Activated CD4-positive, alpha-beta T cell treated with anti-CD3 and anti-CD28 coated beads, Interleukin-2, amount 50 U/mL, for 4 hours (primary cell): ENCODE measurements at regions not wholly inside any gene's neighbourhood (a gene's known extent, or its start where the extent isn't known, plus 50 kb on each side); places are given as distances from the start of the nearest gene placed in this dataset.
"Not testable (repeated sequence)": the region's sequence is repeated elsewhere in the genome, so short reads cannot be mapped to it uniquely, and the experiment has no call there.

Experiments used
- DNase-seq, 2 experiments: peaks; one replicate each; pipeline ENCODE4 v3.0.0-alpha.2; 2020

DNA sequence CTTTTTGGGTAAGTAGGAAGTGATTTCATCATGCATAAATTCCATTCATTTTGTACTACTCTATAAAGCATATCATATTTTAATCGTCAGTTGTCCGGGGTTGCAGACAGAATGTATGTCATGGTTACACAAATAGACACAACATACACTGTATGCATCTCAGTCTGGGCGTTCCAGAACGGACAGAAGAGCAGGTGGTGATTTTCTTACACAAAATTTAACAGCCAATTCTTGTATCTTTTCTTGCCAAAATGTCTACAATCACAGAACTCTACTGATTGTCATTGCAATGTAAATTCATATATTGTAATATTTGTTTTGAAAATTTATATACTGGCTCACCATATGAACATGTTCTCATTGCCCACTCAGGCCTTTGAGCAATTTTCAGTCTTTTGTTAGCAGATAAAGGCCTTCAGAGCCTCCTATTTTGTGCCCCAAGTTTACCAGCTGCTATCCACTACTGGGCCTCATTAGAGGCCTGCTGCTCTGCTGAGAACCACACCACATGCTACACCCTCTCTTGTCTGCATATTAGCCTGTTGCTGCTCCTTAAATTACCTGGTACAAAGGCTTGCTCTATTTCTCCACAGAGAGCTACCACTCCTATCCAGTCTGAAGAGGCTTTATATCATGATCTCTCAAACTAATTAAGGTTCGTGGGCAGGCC lies 61.5 kb downstream of the PRDM13 start:
- no peak for DNase-seq

DNA sequence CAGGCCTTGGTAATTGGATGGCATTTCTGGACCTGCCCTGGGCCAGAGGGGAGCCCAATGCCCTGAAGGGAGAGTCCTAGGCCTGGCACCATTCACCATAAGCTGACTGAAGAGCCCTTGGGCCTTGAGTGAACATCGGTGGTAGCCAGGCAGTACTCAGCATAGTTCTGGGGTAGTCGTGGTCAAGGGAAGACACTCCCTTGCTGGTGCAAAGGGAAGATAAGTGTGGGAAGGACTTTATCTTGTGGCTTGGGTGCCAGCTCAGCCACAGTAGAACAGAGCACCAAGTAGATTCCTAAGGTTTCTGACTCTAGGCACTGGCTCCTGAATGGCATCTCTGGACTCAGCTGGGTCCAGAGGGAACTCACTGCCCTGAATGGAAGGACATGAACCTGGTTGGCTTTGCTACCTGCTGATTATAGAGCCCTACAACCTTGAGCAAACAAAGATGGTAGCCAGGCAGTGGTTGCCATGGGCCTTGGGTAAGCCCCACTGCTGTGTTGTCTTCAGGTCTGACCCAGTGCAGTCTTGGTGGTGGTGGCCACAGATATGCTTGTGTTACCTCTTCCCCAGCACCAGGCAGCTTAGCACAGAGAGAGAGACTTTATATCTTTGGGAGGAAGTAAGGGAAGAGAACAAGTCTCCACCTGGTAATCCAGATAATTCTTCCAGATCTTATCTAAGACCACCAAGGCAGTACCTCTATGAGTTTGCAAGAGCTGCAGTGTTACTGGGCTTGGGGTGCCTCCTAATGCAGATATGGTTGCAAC lies 83.5 kb downstream of the PRDM13 start:
- no peak for DNase-seq

DNA sequence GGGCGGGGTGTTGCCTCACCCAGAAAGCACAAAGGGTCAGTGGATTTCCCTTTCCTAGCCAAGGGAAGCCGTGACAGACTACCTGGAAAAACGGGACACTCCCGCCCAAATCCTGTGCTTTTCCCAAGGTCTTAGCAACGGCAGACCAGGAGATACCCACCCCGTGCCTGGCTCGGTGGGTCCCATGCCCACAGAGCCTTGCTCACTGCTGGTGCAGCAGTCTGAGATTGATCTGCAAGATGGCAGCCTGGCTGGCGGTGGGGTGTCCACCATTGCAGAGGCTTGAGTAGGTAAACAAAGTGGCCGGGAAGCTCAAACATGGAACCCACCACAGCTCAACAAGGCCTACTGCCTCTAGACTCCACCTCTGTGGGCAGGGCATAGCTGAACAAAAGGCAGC lies 95.7 kb downstream of the PRDM13 start:
- DNase-seq: not testable (repeated sequence)

DNA sequence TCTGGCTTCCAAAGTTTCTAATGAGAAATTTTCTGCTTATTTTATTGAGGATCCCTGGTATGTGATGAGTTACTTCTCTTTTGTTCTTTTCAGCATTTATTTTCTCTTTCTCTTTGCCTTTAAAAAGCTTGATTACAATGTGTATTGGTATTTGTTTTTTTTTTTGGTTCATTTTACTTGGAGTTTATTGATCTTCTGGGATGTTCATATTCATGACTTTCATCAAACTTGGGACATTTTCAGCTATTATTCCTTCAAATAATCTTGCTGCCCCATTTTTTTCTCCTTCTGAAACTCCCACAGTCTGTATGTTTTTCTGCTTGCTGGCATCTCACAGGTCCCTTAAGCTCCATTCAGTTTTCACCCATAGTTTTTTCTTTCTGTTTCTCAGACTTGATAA lies 102.4 kb downstream of the PRDM13 start:
- DNase-seq: no peak

DNA sequence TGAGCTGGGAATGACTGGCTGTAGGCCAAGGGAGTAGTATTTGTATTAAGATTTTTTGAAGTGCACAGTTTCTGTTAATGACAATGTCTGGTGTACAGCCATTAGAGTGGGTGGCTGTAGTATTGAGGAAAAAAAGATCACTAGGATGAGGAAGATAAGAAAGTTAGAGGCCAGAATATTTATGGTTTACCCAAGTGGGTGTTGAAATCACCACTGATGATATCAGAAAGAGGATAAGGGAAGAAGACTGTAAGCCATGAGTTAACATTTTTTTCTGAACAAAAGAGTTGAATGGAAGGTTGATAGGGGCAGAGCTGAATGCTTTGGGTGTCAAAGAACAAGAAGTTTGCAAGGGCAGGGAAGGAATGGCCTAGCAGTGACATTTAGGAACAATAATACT lies 104.7 kb downstream of the PRDM13 start:
- no peak for DNase-seq

DNA sequence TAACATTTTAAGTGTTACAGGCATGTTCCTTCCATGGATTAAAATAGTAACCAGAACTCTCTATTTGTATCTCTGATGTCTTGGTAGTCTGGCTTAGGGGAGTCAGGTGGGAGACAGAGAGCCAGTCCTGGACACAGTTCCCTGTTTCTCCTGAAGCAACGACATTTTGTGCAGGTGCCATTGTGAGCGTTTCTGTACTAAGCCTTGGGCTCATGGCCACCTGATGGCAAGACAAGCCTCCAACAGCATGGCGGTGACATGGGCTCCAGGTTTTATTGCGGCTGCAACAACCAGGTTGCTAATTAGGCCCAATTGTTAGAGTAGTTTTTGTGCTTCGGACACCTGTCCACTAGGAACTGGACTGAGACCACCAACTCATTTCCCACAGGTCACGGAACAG lies 105.3 kb downstream of the PRDM13 start:
- no peak for DNase-seq

DNA sequence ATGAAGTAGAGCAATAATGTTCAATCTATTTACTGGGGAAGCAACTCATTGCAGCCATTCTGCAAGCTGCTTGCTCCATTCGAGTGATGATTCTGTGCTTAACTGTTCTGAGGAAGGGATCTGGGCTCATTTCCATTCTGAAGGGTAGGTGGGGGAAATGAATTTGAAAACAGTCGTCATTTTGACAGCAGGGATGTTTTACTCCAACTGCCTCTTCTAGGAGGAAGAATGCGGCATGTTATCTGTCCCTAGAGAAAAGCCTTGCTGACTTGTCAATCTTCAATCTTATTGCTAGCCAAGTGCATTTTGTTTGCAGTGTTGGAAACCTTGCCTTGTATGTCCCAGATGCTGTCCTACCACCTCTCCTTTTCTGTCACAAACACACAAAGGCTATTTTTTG lies 105.9 kb downstream of the PRDM13 start:
- DNase-seq: no peak

DNA sequence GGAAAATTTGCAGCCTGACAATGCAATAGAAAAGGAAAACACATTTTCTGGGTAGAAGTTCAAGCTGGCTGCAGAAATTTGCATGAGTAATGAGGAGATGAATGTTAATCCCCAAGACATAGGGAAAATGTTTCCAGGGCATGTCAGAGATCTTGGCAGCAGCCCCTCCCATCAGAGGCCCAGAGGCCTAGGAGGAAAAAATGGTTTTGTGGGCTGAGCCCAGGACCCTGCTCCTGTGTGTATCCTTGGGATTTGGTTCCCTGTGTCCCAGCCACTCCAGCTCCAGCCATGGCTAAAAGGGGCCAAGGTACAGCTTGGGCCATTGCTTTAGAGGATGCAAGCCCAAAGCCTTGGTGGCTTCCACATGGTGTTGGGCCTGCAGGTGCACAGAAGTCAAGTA lies 115.4 kb downstream of the PRDM13 start:
- DNase-seq: not testable (repeated sequence)

DNA sequence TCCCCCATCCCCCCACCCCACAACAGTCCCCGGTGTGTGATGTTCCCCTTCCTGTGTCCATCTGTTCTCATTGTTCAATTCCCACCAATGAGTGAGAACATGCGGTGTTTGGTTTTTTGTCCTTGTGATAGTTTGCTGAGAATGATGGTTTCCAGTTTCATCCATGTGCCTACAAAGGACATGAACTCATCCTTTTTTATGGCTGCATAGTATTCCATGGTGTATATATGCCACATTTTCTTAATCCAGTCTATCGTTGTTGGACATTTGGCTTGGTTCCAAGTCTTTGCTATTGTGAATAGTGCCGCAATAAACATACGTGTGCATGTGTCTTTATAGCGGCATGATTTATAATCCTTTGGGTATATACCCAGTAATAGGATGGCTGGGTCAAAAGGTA lies 123.6 kb downstream of the PRDM13 start:
- DNase-seq: not testable (repeated sequence)

DNA sequence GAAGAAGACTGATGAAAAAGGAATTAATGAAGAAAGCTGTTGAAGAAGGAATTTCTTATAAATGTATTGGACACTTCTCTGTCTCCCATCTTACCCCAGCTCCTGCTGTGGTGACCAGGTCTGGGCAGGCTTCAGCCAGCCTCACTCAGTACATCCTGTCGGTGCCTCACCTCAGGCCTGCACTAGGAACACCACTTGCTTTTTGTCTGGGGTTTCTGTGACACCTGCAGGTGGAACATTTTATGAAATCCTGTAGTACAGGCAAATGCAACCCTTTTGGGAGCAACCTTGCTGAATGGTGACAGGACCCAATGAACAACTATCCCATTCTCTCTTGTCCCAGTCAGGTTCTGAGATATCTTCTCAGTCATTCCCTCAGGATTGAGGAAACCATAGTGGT lies 129.7 kb downstream of the PRDM13 start:
- DNase-seq: no peak

DNA sequence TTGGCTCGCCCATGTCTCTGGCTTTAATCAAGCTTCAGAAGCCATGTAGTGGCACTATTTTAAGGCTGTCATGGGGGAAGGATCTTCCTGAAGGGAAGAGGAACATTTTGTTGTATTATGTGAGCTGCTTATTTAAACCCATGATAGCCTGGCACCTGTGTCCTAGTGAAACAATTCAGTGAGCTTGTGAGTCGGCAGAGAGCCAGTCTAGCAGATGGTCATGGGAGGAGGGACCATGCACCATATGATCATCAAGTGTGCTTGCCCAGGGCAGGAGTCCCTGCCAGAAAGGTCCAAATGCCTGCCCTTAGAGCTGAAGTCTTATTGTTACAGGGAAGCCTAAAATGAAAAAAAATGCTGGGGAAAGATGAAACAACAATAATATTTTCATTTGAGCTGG lies 132.9 kb downstream of the PRDM13 start:
- no peak for DNase-seq

DNA sequence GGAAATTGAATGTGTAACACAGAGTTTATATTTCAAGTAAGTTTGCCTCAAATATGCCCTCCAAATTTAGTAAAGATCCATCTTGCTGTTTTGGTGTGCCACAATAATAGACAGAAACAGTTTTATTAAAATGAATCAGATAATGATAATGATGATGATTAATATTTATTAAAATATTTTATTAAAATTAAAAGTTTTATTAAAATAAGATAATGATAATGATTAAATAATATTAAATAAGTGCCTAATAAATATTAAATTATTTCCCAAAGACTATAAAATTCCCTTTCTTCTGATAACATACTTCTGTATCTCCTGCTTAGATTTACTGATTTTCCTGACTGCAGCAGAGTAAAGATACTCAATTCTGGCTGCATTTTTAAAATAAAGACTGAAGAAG lies 134.5 kb downstream of the PRDM13 start:
- DNase-seq: no peak

DNA sequence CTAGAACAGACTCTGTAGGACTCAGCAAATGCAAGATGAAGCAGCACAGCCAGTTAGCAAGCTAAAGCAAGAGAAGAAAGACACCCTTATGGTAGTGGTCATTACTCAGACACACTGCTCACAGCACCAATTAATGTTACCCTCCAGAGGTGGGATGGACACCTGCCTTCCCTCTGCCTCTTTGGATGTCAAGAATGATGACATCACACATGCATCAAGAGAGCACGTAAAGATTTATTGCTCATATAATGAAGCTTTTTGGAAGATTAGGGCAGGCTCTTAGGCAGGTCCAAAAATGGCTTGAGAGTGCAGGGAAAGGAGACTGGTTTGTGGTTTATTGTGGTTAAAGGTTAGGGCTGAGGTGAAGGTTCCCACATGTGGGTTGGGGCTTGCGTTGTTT lies 137.0 kb downstream of the PRDM13 start:
- no peak for DNase-seq

DNA sequence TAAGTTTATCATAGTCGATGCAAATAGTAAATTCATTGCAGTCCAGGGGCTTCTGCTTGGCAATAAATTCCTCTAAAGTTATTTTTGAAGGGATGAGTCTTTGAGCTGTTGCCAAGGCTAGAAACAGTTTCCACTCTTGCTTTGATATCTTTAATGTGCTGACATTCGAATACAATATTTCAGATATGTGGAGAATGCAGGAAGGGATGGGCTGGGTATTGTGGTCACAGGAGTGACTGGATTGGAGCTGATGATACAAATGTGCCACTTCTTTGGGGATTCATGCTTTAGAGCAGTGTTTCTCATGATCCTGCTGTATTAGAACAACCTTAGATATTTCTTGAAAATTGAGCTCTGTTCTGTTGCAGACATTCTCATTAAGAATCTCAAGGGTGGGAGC lies 139.0 kb downstream of the PRDM13 start:
- DNase-seq: no peak

DNA sequence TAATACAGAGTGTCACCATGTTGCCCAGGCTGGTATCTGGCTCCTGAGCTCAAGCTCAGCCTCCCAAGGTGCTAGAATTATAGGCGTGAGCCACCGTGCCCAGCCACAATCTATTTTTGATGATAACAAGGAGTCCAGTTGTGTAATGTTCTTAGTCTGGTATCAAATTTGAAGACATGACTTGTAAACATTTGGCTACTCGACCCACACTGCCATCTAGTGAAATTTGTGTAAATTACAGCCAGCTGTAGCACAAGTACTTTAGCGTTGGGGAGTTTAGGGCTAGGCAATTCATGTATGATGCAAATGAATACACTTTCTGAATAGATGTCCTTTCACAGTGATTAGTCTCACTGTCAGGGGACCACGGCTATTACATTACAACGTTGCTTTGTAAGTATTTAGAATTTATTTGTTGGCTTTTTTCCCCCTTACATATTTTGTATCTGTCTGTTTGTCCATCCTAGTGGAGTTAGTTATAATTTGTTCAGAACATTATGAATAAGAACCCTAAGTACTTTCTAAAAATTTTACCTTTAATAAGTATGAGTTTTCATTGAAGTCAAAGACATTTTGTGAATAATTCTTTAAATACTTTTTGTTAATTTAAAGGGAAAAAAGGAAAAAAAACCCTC lies 139.7 kb downstream of the PRDM13 start:
- DNase-seq: peak; percentile 30 to 42

DNA sequence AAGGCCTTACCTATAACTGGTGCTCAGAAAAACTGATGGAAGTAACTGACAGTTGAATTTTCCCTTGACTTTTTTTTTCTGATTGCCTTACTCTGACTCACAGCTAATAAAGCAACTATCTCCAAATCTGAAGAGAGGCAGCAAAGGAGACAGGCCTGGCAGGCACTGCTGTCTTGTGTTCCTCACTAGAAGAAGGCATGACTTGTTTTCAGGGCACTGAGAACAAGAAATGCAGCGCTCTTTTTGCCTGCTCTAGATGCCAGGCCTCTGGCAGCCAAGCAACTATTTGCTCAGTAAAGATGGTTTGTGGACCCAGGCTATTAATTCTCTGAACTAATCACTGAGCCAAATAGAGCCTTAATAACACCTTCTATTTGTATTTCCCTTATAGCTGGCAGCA lies 155.1 kb downstream of the PRDM13 start:
- no peak for DNase-seq

DNA sequence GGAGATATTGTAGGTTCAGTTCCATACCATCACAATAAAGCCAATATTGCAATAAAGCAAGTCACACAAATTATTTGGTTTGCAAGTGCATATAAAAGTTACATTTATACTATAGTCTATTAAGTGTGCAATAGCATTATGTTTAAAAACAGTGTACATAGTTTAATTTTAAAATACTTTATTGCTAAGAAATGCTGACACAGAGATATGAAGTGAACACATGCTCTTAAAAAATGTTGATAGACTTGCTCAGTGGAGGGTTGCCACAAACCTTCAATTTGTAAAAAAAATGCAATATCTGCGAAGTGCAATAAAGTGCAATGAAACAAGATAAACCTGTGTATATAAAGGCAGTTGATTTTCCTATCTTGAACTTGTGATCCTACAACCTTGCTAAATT lies 161.5 kb downstream of the PRDM13 start:
- no peak for DNase-seq

DNA sequence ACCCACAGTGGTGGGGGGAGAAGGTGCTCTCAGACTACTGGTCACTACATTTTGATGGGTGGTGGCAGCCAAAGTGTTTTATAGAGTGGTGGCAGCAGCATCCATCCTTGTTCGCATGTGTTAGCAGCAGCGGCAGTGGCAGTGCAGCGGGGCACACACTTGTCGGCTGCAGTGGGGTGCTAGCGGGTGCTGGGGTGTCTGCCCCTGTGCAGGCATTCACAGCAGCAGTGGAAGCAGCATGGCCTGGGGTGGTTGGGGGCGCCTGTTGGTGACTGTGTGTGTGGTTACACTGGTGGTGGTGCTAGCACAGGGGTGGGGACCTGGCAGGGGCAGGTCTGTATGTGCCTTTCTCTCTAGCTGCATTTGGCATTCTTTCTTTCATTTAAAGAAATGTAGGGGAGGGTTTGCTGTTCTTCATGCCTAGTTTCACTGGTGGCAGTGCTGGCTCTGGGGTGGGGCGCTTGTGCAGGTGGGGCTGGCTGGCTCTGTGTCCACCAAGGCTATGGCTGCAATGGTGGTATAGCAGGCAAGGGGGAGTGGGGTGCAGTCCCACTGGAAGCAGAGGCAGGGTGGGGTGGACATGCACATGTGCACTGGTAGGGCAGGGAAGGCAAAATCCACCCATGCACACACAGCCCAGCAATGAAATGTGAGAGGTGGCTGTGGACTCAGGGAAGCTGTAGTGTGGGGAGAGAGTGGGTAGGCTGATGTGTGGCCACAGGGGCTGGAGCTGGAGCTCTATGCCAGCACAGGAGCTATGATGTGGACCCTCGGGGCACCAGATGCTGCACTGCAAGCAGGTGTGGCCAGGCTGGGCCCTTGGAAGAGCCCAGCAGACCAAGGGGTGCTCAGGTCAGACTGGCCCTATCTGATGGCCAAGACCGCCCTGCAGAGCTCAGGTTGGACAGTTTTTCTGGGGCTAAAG lies 173.3 kb downstream of the PRDM13 start:
- no peak for DNase-seq

DNA sequence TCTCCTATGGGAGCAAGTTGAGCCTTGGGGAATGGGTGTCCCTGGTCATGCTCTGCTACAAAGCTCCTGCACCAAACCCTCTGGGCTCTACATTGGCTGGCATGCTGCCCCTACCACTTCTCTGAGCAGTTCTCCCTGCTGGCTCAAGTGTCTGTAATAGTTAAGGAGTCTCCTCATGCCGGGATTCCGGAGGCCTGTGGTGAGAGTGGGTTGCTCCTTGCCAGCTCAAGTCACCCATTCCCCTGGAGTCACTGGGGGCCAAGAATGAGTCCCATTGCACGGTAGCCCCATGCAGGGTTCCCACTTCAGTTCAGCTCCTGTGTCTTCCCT lies 173.9 kb downstream of the PRDM13 start:
- DNase-seq: no peak

DNA sequence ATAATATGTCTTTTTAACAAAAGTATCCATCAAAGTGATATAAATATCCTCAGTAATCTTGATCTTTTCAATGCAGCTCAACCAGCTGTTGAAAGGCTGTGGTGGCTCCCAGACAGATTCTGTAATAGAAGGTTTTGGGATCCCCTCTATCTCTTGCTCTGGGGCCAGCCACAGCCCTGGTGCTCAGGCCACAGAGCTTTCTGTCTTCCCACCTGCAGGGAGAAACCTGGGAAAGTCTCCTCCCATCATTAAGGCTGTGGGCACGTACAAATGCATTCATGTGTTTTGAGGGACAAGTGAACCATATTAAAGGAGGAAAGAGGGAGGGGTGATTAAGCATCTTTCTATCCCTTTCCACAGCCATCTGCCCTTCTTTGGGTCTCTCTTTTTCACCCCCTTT lies 183.1 kb downstream of the PRDM13 start:
- DNase-seq: no peak

DNA sequence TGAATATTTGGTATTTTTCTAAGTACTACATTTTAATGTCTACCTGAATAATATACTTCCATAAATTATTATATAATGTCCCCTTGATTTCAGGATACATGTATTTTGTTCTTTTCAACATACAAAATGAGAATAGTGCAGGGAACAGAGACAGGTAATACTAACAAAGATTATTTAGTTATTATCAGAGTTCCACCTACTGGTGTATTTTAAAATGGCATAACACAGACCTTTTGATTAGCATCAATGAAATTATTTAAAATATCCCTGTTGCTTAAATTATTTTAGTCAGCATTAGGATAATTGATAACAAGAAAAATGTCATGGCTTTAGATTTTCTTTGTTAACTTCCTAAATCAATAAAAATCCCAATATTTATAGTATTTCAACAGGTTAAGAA lies 184.0 kb downstream of the PRDM13 start:
- no peak for DNase-seq

DNA sequence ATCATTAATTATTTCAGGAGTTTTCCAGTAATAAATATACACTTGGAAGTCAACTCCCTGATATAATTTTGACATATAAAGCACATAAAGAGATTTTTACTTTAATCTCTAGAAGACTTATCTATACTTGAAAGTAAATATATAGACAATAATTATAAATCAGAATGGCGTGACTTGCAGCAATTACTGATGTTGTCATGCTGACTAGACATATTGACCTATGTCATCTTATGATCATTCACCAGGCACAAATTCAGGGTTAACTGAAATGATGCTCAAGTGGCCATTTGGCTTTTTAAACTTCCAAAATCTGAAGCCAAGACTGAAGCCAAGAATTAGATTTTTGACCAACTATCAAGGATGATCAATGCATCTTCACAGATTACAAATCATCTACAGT lies 192.2 kb downstream of the MCHR2 start:
- no peak for DNase-seq

DNA sequence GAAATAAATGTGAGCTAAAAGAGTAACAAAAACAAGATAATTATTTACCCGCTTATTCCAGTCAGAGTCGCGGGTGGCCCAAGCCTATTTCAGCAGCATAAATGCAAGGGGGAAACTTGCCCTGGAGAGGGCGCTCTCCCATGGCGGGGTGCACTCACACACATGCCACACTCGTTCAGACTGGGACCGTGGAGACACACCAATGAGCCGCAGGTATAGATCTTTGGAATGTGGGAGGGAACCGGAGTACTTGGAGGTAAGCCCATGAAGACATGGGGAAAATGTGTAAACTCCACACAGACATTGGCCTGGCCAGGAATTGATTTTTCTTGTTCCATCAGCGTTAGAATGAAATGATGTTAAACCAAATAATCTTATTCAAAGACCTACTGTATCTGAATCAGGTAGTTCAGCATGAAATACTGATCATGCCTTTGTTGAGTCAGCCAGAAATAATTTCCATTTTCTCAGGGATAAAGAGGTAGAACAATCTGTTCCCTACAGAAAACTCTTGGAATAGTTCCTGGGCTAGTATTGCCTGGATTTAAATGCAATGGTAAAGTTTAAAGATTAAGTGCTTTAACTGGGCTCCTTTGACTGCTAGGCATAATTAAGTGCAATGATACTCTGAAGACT lies 191.5 kb downstream of the MCHR2 start:
- no peak for DNase-seq
